ENCODE measurements at regions not wholly inside any gene's neighbourhood (a gene's known extent, or its start where the extent isn't known, plus 50 kb on each side); places are given as distances from the start of the nearest gene placed in this dataset.

GRCh38 chr15:98347001-98347400 is 301.3 kb upstream of the IGF1R start:
- TF ChIP-seq CTCF (IDR thresholded peaks at IDR 0.05) = no peak
- TF ChIP-seq EZH2 (IDR thresholded peaks at IDR 0.05; ENCODE audit: borderline replicate concordance, insufficient read depth, low read depth, low read length, poor library complexity, severe bottlenecking) = no peak
